HuH-7 (cell line): ENCODE measurements at regions not wholly inside any gene's neighbourhood (a gene's known extent, or its start where the extent isn't known, plus 50 kb on each side); places are given as distances from the start of the nearest gene placed in this dataset.
"Not testable (repeated sequence)": the region's sequence is repeated elsewhere in the genome, so short reads cannot be mapped to it uniquely, and the experiment has no call there.

Source experiments
- DNase-seq: peaks from one replicate; pipeline ENCODE4 v3.0.0; 2011; ENCODE audit warnings: low spot score

DNA sequence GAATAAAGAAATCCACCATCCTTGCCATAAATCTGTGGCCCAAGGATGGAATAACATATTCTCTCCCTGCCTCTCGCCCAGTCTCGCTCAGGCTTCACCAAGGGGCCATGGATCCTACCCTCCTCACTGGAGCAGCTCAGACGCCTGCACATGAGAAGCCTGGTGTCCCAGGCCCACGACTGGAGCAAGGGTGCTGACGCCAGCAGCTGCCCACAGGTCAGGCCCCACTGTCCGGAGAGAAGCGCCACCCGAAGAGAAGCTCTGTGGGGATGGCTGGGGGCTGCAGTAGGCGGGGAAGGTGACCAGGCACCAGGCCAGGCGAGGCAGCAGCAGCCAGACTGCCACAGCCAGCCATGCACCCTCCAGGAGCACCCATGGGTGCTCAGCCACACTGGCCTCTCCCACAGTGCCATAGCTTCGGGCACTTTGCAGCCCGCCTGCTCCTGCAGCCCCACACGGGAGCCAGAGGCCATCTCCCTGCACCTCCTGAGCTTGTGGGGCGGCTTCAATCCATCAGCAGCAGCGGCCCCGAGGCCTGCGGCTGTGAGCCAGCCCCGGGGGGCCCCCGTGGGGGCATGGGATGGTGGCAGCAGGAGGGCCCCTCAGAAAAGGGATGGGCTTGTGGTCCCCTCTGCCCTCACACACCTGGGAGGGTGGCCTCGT, 286.2 kb upstream of the SGK1 start:
- DNase-seq: no peak

DNA sequence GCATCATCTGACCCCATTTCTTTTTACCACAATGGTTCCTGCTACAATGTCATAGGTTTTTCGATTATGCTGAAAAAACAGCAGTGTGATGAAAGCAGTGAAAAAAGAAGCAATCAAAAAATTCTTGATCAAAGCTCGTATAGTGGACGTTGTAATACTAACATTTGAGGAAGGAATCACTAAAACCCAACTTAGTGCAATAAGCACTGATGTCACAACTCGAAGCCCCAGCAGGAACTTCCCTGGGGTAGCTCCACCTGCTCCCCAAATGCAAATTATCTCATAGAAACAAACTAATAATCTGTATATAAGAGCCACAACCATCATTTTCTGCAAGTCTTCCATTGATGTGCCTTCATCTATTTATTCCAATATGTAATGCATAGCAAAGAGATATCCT, 285.6 kb upstream of the SGK1 start:
- DNase-seq: no peak

DNA sequence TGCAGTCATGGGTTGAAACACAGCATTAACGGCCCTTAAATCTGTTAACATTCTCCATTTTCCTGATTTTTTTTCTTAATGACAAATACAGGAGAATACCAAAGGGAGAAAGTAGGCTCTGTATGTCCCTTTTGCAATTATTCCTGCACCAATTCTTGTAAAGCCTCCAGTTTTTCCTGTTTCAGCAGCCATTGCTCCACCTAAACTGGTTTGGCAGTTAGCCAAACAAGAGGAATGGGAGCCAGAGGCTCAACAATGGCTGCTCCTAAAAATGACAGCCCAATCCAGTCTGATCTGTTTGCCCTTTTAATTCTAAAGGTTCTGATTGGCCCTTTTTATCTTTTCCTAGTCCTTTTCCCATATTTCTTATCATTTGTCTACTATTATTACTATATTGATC, 284.2 kb upstream of the SGK1 start:
- DNase-seq: no peak

DNA sequence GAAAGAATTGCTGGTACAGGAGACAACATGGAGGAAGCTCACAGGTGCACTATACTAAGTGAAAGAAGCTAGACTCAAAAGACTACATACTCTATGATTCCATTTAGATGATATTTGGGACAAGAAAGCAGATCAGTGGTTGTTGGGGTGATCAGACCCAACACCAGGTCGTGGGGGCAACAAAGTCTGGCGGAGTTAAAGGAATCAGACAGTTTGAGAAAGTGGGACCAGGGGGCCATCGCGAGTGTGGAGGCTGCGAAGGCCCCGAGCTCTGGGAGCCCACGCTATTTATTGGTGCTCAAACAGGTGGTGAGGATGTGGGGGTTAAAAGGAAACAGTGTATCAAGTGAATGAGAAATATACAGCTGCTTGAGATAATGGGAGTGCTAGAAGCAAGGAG, 282.8 kb upstream of the SGK1 start:
- DNase-seq: no peak

DNA sequence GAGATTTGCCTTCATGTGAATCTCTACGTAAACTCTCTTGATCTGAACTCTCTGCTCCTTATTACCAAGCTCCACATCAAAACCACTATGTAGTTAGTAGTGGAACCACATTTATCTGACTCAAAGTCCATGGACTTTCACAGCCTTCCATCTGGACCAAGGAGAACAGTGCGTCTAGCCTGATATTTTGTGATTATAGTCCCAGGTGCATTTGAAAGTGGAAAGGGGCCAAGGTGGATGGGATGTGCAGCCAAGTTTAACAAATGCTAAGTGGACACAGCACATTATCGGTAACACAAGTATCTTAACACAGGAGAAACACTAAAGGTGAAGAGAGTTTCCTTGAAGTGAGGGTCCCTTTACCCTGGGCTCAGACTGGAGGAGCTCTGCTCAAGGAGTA, 281.2 kb upstream of the SGK1 start:
- no peak for DNase-seq

DNA sequence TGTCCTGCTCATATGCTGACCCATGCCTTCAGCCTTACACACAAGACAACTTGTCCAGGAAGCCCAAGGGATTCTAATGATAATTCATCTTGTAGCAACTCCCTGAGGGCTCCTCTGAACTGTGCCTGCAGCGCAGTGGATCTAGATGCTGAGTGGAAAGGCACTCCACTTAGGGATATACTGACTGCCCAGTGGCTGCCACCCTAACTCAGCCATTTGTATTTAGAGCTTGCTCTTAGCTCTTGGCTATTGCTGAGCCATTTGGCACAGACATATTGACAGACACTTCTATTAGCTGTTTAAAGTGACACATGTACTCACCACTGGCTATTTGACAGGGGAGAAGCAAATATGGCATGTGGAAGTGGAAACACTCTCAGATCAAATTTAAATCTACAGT, 278.3 kb upstream of the SGK1 start:
- DNase-seq: no peak

DNA sequence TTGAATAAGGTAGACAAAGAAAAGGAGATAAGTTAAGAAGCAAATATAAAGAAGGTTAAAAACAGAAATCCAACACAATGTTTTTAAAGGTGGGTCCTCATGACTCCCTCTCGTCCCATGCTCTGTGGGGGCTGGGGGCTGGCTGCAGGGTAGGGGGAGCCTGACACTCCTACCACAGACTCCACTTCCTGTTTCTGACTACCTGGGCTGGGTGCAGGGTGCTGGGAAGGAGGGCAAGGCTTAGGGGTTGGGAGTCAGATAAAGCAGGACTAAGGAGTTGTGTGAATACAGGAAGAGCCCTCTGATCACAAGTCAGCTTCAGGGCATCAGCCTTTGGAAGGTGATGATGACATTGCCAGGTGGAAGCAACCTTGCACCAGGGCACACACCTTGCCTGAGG, 277.0 kb upstream of the SGK1 start:
- DNase-seq: no peak

DNA sequence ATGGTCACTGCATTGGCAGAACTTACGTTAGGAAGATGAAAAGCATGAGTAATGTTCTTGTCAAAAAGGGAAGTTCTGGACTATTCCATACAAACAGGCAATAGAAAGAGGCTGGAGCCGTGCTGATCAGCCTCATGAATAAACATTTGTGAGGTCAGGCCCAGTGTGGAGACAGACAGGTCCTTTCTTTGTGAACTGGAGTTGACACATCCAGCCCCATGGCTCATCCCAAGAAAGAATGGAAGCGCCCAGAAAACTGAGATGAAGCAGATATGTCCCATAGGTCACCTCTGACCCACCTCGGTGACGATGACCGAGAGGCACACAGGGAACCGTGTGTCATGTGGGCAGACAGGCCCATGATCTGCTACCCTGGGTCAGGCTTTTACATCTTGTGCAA, 276.0 kb upstream of the SGK1 start:
- no peak for DNase-seq

DNA sequence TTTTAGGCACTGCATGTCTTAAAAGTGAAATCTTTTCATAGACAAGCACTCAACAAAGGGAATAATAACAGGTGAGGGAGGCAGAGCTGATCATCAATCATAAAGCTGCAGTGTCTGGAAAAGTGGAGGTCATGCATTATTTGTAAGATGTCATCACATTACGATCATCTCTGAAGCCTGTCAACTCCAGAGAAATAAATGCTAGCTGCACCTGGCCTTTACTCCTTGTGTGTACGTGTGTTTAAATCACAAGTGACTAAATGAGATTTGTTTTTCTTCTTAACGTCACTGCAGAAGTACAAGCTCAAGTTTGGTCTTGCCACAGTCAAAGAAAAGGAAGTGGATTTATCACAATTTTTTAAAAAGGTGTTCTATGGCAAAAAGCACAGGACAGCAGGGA, 275.5 kb upstream of the SGK1 start:
- no peak for DNase-seq

DNA sequence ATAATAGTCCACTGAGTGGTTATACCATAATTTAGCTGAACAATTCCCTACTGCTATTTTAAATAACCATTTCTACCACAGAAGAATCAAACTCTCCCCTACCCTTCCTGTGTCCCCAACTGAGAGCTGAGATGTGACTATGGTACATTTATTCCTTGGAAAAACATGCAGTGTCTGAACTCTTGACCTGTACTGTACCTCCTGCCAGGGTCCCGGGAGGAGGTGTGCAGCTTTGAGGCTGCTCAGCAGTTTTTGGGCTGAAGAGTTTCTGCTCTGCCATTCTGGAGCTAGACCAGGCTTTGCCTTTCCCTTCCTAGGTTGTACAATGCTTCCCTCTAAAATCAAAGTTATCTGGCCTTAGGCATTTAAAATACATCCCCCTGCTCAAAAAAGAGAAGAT, 275.1 kb upstream of the SGK1 start:
- DNase-seq: no peak

DNA sequence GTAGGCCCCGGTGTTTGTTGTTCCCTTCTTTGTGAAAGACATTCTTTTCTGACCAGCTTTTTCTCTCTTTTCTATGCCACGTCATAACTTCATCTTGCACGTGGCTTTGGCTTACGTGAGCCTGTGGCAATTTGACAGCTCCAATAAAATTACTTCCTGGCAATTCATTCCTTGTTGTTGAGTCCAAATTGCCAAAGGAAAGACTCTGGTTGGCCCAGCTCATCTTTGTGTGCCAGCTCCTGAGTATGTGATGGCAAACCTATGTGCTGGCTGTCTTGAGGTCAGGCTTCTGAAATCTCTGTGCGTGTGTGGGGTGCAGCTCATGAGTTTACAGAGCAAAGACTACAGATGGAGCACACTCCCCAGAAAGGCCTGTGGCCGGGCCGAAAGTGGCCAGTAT, 272.5 kb upstream of the SGK1 start:
- DNase-seq: no peak

DNA sequence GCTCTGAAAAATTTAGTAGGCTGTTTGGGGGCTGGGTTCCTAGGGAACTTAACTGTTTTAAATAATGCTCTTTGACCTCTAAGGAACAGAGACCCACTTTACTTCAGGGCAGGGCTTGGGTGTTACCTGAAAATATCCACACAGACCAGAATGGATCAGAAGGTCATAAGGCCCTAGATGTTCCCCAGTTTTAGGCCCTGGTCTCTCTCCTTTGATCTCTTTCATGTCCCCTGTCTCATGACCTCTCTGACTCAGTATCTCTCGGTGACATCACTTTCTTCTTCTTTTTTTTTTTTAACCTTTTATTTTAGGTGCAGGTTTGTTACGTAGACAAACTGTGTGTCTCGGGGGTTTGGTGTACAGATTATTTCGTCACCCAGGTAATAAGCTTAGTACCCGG, 272.1 kb upstream of the SGK1 start:
- no peak for DNase-seq

DNA sequence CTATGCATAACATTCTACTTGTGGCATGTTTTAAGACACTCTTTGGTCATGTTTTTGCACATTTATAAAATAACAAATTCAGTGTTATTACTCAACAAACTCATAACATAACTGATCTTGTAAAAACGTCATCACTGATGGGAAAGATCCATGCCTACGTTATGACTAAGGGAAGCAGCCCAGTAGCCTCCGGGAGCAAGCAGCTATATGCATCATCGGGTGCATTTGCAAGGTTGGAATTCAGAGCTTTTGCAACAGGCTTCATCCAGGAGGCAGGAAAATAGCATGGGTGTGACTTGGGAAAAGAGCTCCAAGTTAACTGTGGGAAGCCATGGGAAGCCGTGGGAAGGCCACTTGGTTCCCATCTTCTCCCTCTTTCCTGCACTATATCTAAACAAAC, 271.6 kb upstream of the SGK1 start:
- no peak for DNase-seq

DNA sequence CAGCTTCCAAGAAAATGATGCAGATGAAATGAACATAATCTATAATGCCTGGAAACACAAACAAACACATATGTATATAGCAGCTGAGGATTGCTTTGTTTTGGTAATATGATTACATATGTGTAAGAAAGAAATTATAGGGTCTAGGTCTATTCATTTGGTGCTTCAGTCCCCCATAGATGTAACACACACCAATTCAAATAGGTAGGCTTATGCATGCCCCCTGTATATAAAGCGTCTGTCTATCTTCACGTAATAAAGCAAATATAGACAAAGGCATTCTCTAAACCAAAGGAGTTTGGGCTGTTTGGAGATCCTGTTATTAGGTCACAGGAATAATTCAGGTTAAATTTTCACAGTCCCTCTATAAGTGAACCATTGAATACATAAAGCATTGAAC, 270.4 kb upstream of the SGK1 start:
- no peak for DNase-seq

DNA sequence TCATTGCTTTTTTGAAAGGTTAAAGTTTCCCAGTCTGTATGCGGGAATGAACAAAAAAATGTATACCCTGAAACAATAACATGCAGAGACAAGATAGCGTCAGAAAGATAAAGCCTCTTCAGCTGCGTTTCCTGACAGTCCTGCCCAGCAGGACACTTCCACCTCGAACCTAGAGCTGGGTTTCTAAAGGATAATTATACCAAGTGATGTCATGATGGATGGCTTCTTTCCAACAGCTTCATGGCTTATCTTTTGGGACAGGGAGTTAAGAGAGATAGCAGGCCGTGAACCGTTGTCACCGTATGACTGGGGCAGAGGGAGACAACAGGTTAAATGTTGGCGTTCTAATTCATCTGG, 267.6 kb upstream of the SGK1 start:
- no peak for DNase-seq

DNA sequence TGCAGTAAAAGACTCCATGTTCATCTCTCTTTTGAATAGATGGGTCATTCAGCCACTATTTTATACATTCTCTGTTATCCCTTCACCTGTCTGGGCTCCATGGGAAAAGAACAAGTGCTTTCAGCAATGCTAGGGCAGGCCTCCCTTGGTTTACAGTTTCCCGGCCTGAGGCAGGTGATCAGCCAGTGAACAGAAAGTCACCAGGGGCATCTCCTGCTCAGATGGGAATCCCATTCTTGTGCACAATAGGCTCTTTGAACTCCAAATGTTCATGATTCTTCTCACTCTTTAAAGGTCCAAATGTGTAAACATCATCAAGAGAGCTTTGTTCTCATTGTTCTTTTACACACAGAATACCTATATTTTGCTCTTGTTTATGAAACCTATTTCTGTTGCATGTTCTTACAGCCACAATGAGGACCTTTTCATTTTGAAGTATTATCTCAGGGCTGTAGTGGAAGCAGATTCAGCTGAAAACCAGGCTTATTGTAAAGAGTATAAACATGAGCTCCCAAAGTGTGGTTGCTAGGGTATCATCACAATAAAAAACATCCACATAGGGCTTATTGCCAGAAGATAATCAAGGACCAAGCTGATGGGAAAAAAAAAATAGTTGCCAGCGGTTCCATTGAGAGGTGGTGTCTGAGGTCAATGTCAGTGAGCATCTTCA, 267.1 kb upstream of the SGK1 start:
- DNase-seq: no peak

DNA sequence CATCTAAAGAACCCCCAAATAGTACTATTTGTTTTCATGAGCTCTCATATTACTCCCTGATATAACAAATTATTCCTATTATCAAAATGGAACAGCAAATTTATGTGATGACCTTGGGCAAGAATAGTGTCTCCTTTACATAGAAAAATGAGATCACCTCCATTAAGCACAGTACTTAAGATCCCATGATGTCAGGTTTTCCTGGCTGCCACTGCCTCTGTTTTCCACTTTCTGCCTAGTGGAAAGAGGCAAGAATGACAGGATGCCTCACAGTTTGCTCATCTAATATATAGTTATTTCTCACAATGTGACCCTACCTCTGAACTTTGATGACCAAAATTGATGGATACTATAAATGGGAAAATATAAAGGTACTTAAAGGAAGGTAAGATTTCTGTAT, 260.1 kb upstream of the SGK1 start:
- DNase-seq: no peak

DNA sequence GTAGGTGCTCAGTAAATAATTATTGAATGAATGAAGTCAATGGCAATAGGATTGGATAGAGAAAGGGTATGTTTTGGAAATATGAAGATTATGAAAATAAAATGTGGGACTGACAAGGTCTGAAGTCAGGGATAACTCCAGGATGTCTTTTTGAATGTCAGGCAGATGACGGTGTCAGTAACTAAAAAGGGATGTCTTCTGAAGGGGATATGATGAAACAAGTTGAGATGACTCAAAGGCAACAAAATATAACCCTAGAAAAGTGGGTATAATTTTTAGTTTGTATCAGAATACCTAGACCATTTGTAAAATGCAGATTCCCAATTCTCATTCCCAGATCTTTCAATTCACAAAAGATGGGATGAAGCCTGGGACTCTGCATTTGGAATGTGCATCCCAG, 257.3 kb upstream of the SGK1 start:
- DNase-seq: no peak

DNA sequence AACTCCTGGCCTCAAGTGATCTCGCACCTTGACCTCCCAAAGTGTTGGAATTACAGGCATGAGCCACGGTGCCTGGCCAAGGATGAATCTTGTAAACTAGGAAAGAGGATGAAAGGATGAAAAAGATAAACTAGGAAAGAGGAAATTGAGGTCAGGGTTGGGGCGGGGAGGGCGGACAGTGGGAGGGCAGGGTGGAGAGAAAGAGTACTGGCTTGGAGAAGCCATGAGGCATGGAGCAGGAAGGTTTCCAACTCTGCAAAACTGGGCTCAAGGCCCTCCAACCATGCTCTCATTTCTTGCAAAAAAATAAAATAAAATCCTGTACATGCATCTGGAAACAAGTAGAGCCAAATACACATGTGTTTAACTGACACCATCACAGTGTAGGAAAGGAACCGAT, 256.6 kb upstream of the SGK1 start:
- no peak for DNase-seq

DNA sequence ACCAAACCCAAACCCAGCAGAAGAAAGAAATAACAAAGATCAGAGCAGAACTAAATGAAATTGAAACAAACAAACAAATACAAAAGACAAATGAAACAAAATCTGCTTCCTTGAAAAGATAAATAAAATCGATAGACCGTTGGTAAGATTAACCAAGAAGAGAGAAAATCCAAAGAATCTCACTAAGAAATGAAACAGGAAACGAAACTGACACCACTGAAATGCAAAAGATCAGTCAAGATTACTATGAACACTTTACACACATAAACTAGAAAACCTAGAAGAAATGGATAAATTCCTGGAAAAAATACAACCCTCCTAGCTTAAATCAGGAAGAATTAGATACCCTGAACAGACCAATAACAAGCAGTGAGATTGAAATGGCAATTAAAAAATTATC, 252.1 kb upstream of the SGK1 start:
- DNase-seq: not testable (repeated sequence)

DNA sequence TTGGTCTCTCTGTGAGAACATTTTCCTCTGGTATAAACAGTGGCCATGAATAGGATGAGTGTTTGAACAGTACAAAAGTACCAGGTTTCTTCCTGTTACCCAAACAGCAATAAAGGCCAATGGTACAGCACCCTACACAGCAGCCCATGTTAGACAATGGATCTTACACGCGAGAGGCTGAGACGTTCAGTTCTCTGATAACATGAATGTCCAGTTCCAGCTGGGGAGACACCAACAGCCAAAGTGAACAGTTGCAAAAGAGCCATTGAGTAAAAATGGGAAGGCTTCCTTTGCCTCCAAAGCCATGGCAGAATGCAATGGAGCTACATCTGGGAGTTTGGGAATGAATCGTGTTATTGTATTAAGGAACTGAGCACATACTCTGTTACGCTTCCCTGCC, 246.8 kb upstream of the SGK1 start:
- no peak for DNase-seq

DNA sequence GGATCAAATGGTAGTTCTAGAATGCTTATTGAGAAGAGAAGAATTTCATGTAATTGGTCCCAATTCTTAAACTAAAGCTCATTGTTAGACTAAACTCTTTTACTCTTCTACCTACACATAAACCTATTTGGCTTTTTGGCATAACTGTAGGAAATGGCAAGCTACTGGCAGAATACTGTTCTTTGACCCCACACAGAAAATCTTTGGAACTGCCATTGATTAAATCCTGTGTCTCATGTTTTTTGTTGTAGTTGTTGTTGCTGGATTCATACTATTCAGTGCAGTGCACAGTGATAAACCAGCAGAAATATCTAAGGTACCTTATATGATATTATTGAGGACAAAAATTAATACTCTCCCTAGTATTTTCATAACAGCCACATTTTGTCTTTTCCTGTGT, 242.1 kb upstream of the SGK1 start:
- no peak for DNase-seq

DNA sequence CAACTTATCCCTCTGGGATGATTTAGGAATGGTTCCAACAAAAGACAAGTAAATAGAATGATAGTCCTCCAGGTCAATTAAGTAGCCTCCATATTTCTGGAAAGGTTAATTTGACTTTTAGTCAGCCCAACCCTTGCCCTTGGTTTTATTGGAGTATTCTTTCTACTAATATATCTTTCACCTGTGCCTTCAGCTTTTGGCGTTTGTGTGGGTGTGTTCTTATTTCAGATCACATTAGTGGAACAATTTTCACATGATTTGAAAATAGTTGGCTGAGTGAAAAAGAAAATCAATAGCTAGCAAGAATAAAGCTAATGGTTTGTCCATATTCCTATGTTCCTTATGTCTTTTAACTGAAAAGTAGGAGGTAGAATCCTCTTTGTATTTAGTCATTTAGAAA, 239.6 kb upstream of the SGK1 start:
- no peak for DNase-seq

DNA sequence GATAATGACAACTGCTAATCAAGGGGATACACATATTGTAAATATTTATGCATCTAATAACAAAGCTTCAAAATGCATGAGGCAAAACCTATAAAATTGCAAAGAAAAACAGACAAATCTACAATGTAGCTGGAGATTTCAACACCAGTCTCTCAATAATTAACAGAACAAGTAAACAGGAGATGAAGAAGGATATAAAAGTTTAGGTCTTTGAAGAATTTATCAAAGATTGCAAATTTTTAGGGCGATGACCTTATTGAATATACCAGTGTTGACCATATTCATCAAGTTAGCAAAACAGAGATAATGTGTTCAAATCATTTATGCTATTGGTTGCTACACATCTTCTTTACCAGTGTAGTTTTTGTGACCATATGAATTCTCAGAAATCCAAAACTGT, 237.8 kb upstream of the SGK1 start:
- no peak for DNase-seq

DNA sequence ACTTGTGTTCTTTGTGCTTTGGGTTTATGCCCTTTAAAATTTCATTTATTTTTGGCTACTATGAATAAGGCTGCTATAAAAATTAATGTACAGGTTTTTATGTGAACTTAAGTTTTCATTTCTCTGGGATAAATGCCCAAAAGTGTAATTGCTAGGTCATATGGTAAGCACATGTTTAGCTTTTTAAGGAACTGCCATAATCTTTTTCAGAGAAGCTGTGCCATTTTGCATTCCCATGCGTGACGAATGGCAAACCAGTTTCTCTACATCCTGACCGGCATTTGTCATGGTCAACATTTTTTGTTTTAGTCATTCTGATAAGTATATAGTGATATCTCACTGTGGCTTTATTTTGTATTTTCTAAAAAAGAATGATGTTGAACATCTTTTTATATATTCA, 236.0 kb upstream of the SGK1 start:
- DNase-seq: no peak
